ENCODE measurements at regions not wholly inside any gene's neighbourhood (a gene's known extent, or its start where the extent isn't known, plus 50 kb on each side); places are given as distances from the start of the nearest gene placed in this dataset.
"Not testable (repeated sequence)": the region's sequence is repeated elsewhere in the genome, so short reads cannot be mapped to it uniquely, and the experiment has no call there.

DNA sequence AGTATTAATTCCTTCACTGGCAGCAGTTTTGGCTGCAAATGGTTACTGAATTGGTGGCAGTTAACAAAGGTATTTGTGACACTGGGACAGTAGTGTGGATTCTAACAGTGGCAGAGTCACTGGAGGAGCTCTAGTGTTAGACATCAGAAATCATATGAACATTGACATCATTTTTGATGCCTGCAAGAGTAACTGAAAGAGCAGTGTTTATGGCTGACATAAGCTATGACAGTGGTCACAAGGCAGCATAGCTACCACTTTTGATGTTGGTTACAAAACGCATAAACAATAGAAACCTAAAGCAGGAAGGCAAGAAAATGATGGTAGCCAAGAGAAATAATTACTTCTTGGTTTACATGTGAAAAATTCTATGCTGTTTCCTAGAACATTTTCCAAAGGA, 326.7 kb upstream of the MAN1A1 start:
- Histone ChIP-seq H3K27me3 (no peaks in the 10 kb centered on the region), H3K27ac (no peak overlapping the region), H3K9me3 (no peaks in the 10 kb centered on the region), H3K4me1 (no peaks in the 10 kb centered on the region), H3K4me3 (no peak overlapping the region), H3K36me3 (no peaks in the 10 kb centered on the region)
- TF ChIP-seq, protein P1, sequence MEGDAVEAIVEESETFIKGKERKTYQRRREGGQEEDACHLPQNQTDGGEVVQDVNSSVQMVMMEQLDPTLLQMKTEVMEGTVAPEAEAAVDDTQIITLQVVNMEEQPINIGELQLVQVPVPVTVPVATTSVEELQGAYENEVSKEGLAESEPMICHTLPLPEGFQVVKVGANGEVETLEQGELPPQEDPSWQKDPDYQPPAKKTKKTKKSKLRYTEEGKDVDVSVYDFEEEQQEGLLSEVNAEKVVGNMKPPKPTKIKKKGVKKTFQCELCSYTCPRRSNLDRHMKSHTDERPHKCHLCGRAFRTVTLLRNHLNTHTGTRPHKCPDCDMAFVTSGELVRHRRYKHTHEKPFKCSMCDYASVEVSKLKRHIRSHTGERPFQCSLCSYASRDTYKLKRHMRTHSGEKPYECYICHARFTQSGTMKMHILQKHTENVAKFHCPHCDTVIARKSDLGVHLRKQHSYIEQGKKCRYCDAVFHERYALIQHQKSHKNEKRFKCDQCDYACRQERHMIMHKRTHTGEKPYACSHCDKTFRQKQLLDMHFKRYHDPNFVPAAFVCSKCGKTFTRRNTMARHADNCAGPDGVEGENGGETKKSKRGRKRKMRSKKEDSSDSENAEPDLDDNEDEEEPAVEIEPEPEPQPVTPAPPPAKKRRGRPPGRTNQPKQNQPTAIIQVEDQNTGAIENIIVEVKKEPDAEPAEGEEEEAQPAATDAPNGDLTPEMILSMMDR (IDR thresholded peaks at IDR 0.05), result no peak
- TF ChIP-seq POLR2A (IDR thresholded peaks at IDR 0.05), result no peak
- no peak for DNase-seq

DNA sequence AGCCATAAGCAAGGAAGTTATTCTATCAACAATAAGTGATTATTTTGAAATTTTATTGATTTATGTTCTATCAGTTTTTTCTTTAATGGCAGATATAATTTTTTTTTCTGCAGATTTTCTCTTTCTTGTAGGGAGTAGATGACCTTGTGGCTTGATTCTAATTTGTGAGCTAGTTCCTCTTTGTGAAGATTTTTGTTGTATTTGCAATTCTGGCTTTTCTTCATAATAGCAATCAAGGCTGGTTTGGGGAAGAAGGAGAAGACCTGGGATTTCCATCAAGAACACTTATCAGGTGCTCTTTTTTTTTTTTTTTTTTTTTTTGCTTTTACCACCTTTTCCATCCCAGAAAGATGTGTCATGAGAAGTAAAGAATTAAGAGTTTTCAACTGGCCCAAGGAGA, 324.2 kb upstream of the MAN1A1 start:
- Histone ChIP-seq H3K27ac (no peak overlapping the region), H3K4me3 (no peak overlapping the region), H3K27me3 (no peaks in the 10 kb centered on the region), H3K9me3 (no peaks in the 10 kb centered on the region), H3K36me3 (no peaks in the 10 kb centered on the region), H3K4me1 (no peaks in the 10 kb centered on the region)
- DNase-seq, result no peak
- TF ChIP-seq, protein P1 (IDR thresholded peaks at IDR 0.05), result no peak
- TF ChIP-seq POLR2A (IDR thresholded peaks at IDR 0.05), result no peak

DNA sequence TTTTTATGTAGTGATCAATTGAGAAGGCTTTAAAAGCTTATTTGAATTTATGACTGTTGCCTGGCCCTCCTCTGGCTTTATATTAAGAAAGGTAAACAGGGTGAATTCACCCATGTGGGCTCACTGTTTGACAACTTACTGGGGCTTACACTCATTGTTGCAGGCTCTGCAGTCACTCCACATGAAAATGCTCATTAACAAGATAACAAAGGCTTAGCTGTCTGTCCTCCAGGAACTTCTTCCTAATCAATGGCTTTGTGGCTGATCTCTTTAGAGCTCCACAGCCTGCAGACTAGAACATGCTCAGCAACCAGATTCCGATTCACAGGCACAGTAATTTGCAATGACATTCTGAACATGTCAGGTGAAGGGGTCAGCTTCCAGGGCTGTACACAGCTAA, 323.2 kb upstream of the MAN1A1 start:
- H3K27ac ChIP-seq, result no peak overlapping the region

DNA sequence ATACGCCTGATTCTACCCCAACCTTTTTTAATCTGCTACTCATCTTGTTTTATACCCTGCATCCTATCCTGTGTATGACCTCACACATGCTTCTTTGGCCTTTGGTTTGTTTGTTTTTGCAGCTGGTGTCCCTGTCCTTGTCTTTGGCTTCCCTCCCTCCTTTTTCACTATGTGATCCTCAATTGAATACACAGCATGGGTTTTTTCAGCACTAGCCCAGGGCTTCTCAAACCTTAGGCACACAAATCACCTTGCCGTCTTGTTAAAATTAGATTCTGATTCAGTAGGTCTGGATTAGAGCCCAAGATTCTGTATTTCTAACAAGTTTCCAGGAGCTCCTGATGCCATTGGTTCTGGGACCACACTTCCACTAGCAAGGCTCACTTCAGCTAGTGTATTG, 321.5 kb upstream of the MAN1A1 start:
- TF ChIP-seq, protein P1 (IDR thresholded peaks at IDR 0.05), result no peak
- no peak for TF ChIP-seq POLR2A (IDR thresholded peaks at IDR 0.05)
- Histone ChIP-seq H3K4me3 (no peak overlapping the region), H3K36me3 (no peaks in the 10 kb centered on the region), H3K27me3 (no peaks in the 10 kb centered on the region), H3K4me1 (no peaks in the 10 kb centered on the region), H3K9me3 (no peaks in the 10 kb centered on the region), H3K27ac (no peak overlapping the region)
- DNase-seq, result no peak

More for the DNA sequence above, 323.2 kb upstream of the MAN1A1 start:
- no peaks in the 10 kb centered on the region for H3K36me3 ChIP-seq
- H3K27me3 ChIP-seq, result no peaks in the 10 kb centered on the region
- no peak for DNase-seq
- no peak for TF ChIP-seq POLR2A (IDR thresholded peaks at IDR 0.05)
- TF ChIP-seq, protein P1 (IDR thresholded peaks at IDR 0.05), result no peak
- no peaks in the 10 kb centered on the region for H3K9me3 ChIP-seq
- H3K4me3 ChIP-seq, result no peak overlapping the region
- H3K4me1 ChIP-seq, result no peaks in the 10 kb centered on the region

DNA sequence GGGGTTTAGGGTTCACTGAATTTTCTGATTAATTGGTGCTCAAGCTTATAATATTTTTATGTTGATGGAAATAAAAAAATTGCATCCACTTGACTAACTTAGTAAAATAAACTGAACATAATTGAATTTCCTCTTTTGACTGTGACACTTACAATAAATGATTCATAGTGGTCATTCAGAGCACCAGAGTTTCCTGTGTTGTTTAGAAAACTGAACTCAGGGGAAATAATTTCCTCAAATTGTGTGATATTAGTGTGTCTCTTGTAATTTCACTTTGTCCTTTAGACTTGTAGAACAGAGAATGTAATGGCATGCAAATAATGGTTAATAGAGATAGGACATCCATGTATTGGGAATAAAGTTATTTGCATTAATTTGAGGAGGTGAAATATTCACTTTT, 319.7 kb upstream of the MAN1A1 start:
- Histone ChIP-seq H3K27me3 (no peaks in the 10 kb centered on the region), H3K27ac (no peak overlapping the region), H3K36me3 (no peaks in the 10 kb centered on the region), H3K9me3 (no peaks in the 10 kb centered on the region), H3K4me3 (no peak overlapping the region), H3K4me1 (no peaks in the 10 kb centered on the region)
- DNase-seq, result no peak
- TF ChIP-seq, protein P1 (IDR thresholded peaks at IDR 0.05), result no peak
- no peak for TF ChIP-seq POLR2A (IDR thresholded peaks at IDR 0.05)

DNA sequence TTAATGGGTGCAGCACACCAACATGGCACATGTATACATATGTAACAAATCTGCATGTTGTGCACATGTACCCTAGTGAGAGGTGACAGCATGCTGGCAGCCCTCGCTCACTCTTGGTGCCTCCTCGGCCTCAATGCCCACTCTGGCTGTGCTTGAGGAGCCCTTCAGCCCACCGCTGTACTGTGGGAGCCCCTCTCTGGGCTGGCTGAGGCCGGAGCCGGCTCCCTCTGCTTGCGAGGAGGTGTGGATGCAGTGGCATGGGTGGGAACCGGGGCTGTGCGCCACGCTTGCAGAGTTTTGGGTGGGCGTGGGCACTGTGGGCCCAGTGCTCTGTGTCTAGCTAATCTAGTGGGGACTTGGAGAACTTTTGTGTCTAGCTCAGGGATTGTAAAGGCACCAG, 315.9 kb upstream of the MAN1A1 start:
- H3K27ac ChIP-seq, H3K4me3 ChIP-seq, H3K9me3 ChIP-seq, H3K36me3 ChIP-seq, DNase-seq, H3K27me3 ChIP-seq, H3K4me1 ChIP-seq: not testable (repeated sequence)

All from Peyer's patch (tissue), 4 donors.